Activated CD4-positive, alpha-beta T cell treated with anti-CD3 and anti-CD28 coated beads, Interleukin-2, amount 10 ng/mL, durations not matched to agents 24 days and 14 days (primary cell): ENCODE measurements at regions not wholly inside any gene's neighbourhood (a gene's known extent, or its start where the extent isn't known, plus 50 kb on each side); places are given as distances from the start of the nearest gene placed in this dataset.
"Not testable (repeated sequence)": the region's sequence is repeated elsewhere in the genome, so short reads cannot be mapped to it uniquely, and the experiment has no call there.

Source experiments
- DNase-seq: peaks from one replicate; pipeline ENCODE4 v3.0.0; 2022
- H3K27ac Mint-ChIP-seq: one replicate; pipeline ENCODE4 v1.8.0; 2022; ENCODE audit warnings: mild to moderate bottlenecking, mixed read lengths
- H3K27me3 Mint-ChIP-seq: one replicate; pipeline ENCODE4 v1.8.0; 2022; ENCODE audit warnings: mixed read lengths
- H3K36me3 Mint-ChIP-seq: one replicate; pipeline ENCODE4 v1.8.0; 2022; ENCODE audit warnings: low read depth, mild to moderate bottlenecking, mixed read lengths
- H3K4me1 Mint-ChIP-seq: one replicate; pipeline ENCODE4 v1.8.0; 2021; ENCODE audit warnings: mixed read lengths
- H3K4me3 Mint-ChIP-seq: one replicate; pipeline ENCODE4 v1.8.0; 2022; ENCODE audit warnings: mild to moderate bottlenecking, moderate library complexity, mixed read lengths
- H3K9me3 Mint-ChIP-seq: one replicate; pipeline ENCODE4 v1.8.0; 2021; ENCODE audit warnings: mixed read lengths
- intact Hi-C: fragments of 100-400 bp; cut with micrococcal nuclease; formaldehyde crosslinking; loops from one replicate; pipeline ENCODE4 v1.15.1; 2023

GRCh38 chr13:22934744-22935523 is 245.8 kb upstream of the SGCG start:
- no peaks in the 10 kb centered on the region for H3K9me3 Mint-ChIP-seq
- H3K27ac Mint-ChIP-seq = no peak overlapping the region
- H3K36me3 Mint-ChIP-seq = no peaks in the 10 kb centered on the region
- no peaks in the 10 kb centered on the region for H3K27me3 Mint-ChIP-seq
- H3K4me3 Mint-ChIP-seq = no peak overlapping the region
- no peak for DNase-seq
- intact Hi-C loops = no loop called here
- no peaks in the 10 kb centered on the region for H3K4me1 Mint-ChIP-seq

DNA sequence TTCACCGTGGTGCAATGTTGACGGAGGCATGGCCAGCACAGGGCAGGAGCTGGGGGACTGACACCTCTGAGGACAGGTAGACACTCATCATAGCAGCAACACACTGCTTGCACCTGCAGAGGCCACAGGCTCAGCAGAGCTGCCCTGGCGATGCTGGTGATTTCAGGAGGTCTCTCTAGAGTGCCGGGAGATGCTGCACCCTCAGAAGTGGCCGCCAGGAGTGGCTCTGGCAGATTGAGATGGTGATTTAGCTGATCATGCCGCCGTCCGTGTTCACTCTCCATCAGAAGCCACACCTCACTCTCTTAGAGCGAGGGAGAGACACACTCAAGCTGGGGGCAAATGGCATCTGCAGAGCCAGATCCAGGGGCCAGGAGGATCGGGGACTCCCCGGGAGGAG is 244.6 kb upstream of the SGCG start:
- Mint-ChIP-seq H3K4me1 (no peaks in the 10 kb centered on the region), H3K27me3 (no peaks in the 10 kb centered on the region), H3K4me3 (no peak overlapping the region), H3K9me3 (no peaks in the 10 kb centered on the region), H3K27ac (no peak overlapping the region), H3K36me3 (no peaks in the 10 kb centered on the region)
- no peak for DNase-seq
- intact Hi-C loops = no loop called here

DNA sequence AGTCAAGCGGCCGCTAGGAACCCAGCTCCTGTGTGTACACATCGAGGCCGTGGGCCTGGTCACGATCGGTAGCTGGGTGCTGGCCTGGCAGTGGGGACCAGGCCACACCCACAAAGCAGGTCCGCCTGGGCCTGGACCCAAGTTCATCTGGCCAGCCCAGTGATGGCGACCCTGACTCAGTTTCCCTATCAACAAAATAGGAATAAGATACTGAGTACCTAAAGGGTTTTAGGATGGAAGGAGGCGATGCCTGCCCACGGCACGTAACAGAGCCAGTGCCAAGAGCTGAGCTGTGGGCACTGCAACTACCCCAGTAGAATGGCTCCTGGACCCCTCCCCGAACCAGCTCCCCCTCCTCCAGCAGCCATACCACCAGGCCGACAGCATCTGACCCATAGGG is 243.5 kb upstream of the SGCG start:
- DNase-seq = no peak
- Mint-ChIP-seq H3K36me3 (no peaks in the 10 kb centered on the region), H3K4me1 (no peaks in the 10 kb centered on the region), H3K4me3 (no peak overlapping the region), H3K9me3 (no peaks in the 10 kb centered on the region), H3K27ac (no peak overlapping the region), H3K27me3 (no peaks in the 10 kb centered on the region)
- intact Hi-C loops = no loop called here

- H3K9me3 Mint-ChIP-seq = no peaks in the 10 kb centered on the region
These were observed 242.8 kb upstream of the SGCG start for GRCh38 chr13:22937953-22938352.

DNA sequence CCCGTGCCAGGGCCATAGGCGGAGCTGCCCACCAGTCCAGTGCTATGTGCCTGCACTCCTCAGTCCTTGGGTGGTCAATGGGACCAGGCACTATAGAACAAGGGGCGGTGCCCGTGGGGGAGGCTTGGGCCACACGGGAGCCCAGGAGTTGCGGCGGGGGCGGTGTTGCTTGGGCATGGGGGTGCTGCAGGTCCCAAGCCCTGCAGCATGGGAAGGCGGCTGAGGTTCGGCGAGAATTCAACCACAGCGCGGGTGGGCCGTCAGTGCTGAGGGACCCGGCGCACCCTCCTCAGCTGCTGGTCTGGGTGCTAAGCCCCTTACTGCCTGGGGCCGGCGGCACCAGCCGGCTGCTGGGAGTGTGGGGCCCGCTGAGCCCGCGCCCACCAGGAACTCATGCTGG is 242.2 kb upstream of the SGCG start:
- Mint-ChIP-seq H3K4me3 (no peak overlapping the region), H3K27me3 (no peaks in the 10 kb centered on the region), H3K4me1 (no peaks in the 10 kb centered on the region), H3K9me3 (no peaks in the 10 kb centered on the region), H3K36me3 (no peaks in the 10 kb centered on the region), H3K27ac (no peak overlapping the region)
- intact Hi-C loops = no loop called here
- no peak for DNase-seq

More at GRCh38 chr13:22937953-22938352, 242.8 kb upstream of the SGCG start:
- Mint-ChIP-seq H3K4me3 (no peak overlapping the region), H3K27me3 (no peaks in the 10 kb centered on the region), H3K4me1 (no peaks in the 10 kb centered on the region), H3K36me3 (no peaks in the 10 kb centered on the region), H3K27ac (no peak overlapping the region)
- DNase-seq = no peak
- intact Hi-C loops = no loop called here

- intact Hi-C loops = no loop called here
- no peak for DNase-seq
These were observed 241.6 kb upstream of the SGCG start for GRCh38 chr13:22939157-22939556.

GRCh38 chr13:22940090-22940710 is 240.6 kb upstream of the SGCG start:
- intact Hi-C loops = no loop called here
- Mint-ChIP-seq H3K4me3 (no peak overlapping the region), H3K36me3 (no peaks in the 10 kb centered on the region), H3K27ac (no peak overlapping the region), H3K4me1 (no peaks in the 10 kb centered on the region), H3K9me3 (no peaks in the 10 kb centered on the region), H3K27me3 (no peaks in the 10 kb centered on the region)
- no peak for DNase-seq

More at GRCh38 chr13:22939157-22939556, 241.6 kb upstream of the SGCG start:
- Mint-ChIP-seq H3K27me3 (no peaks in the 10 kb centered on the region), H3K4me3 (no peak overlapping the region), H3K4me1 (no peaks in the 10 kb centered on the region), H3K9me3 (no peaks in the 10 kb centered on the region), H3K36me3 (no peaks in the 10 kb centered on the region), H3K27ac (no peak overlapping the region)

DNA sequence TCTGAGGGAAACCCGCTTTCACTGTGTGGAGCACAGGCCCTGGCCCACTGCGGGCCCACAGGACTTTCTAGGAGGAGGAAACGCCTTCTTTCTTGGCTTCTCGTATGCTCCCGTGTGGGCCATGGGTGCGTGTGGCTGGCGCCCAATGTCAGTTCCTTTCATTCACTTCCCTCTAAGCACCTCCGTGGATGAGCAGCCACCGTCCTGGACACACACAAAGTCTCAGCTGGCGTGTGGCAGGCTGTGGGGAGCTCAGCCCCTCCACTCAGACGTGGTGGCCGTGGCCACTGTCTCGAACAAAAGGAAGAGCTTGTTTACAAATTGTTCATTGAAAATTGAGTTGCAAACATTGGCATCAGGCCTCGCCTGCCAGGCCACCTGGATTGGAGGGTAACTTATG is 240.0 kb upstream of the SGCG start:
- H3K4me3 Mint-ChIP-seq = no peak overlapping the region
- no peaks in the 10 kb centered on the region for H3K27me3 Mint-ChIP-seq
- H3K36me3 Mint-ChIP-seq = no peaks in the 10 kb centered on the region
- H3K9me3 Mint-ChIP-seq = no peaks in the 10 kb centered on the region
- DNase-seq = no peak
- intact Hi-C loops = no loop called here
- no peak overlapping the region for H3K27ac Mint-ChIP-seq
- H3K4me1 Mint-ChIP-seq = no peaks in the 10 kb centered on the region

DNA sequence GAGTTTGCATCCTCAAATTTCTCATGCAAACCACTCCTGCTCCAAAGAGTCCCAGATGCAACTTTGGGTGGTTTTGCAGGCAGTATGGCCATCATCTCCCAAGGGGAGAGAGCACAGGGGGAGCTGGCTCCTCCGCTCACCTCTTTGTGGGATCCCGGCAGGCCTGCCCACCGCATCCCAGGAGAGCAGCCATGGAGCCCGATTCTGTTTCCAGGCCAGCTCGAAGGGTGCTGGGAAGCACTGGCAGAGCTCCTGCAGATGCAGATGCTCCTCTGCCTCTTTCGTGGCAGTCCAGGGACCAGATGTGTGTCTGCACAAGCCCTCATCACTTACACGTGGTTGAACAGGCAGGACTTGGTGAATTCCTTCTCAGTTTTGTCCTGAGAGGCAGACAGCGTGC is 239.3 kb upstream of the SGCG start:
- intact Hi-C loops, H3K4me3 Mint-ChIP-seq, H3K27ac Mint-ChIP-seq, H3K4me1 Mint-ChIP-seq, H3K27me3 Mint-ChIP-seq, H3K9me3 Mint-ChIP-seq, DNase-seq, H3K36me3 Mint-ChIP-seq: not testable (repeated sequence)

DNA sequence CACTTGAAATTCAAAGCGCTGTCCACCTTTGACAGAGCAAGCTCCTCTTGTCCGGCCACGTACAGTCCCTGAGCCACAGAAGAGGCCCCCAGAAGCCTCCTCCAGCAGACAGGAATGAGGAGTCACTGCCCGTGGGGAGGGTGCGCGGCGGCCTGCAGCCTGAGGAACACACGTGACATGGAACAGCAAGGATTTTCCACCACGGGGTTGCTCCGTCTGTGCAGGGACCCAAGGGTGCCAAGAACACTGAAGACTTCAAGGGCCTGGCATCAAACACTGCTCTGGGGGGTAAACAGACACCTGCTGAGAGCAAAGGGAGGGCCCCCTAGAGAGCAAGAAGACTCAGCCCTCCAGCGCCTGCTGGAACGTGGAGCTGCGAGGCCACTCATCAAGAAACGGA is 237.9 kb upstream of the SGCG start:
- DNase-seq, intact Hi-C loops, H3K27ac Mint-ChIP-seq, H3K4me3 Mint-ChIP-seq, H3K4me1 Mint-ChIP-seq, H3K36me3 Mint-ChIP-seq, H3K27me3 Mint-ChIP-seq, H3K9me3 Mint-ChIP-seq: not testable (repeated sequence)

DNA sequence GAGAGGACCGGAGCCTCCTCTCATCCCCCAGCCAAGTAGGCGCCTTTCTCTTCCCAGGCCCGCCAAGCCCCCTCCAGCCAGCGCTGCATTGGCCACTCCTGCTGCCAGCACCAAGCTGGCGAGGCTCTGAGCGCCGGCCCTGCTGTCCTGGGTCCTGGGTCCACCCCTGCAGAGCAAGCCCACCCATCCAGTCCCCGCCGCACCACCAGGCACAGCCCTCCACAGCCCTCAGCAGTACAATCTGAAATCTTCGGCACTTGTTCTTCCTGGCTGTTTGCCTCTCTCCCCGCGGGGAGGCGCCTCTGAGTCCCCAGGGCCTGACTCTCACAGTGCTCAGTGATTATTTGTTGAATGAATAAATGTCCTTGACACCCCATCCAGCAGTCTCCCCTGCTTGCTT is 236.4 kb upstream of the SGCG start:
- Mint-ChIP-seq H3K27me3 (no peaks in the 10 kb centered on the region), H3K27ac (no peak overlapping the region), H3K4me3 (no peak overlapping the region), H3K36me3 (no peaks in the 10 kb centered on the region), H3K4me1 (no peaks in the 10 kb centered on the region), H3K9me3 (no peaks in the 10 kb centered on the region)
- DNase-seq = no peak
- intact Hi-C loops = no loop called here

- intact Hi-C loops = no loop called here
- no peak for DNase-seq
- H3K4me3 Mint-ChIP-seq = no peak overlapping the region
- H3K27me3 Mint-ChIP-seq = no peaks in the 10 kb centered on the region
- no peaks in the 10 kb centered on the region for H3K4me1 Mint-ChIP-seq
- H3K27ac Mint-ChIP-seq = no peak overlapping the region
- no peaks in the 10 kb centered on the region for H3K36me3 Mint-ChIP-seq
- H3K9me3 Mint-ChIP-seq = no peaks in the 10 kb centered on the region
These were observed 235.2 kb upstream of the SGCG start for GRCh38 chr13:22945321-22946226.

GRCh38 chr13:22948421-22948820 is 232.4 kb upstream of the SGCG start:
- Mint-ChIP-seq H3K9me3 (peaks cover 4% of the 10 kb centered on the region), H3K27me3 (no peaks in the 10 kb centered on the region), H3K4me3 (no peak overlapping the region), H3K36me3 (no peaks in the 10 kb centered on the region), H3K27ac (no peak overlapping the region), H3K4me1 (no peaks in the 10 kb centered on the region)
- intact Hi-C loops = no loop called here
- DNase-seq = no peak

DNA sequence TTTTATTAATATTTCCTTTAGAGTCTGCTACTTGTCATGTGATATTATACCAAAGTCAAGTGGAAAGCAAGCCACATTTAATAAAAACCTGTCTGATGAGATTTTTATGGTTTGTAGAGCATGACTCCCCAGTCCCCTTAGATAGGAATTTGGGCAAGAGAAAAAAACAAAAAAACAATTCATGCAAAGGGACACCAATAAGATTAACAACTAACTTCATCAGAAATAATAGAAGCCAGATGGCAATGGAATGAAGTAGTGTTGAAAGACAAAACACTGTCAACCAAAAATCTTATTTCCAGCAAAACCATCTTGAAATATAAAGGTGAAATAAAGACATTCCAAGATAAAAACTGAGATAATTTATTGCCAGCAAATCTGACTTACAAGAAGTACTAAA is 228.8 kb upstream of the SGCG start:
- H3K27ac Mint-ChIP-seq, H3K4me1 Mint-ChIP-seq, DNase-seq, H3K36me3 Mint-ChIP-seq, H3K4me3 Mint-ChIP-seq, H3K27me3 Mint-ChIP-seq, intact Hi-C loops, H3K9me3 Mint-ChIP-seq: not testable (repeated sequence)
